Cardiac fibroblast (primary cell): ENCODE measurements at regions not wholly inside any gene's neighbourhood (a gene's known extent, or its start where the extent isn't known, plus 50 kb on each side); places are given as distances from the start of the nearest gene placed in this dataset.

Experiments used
- DNase-seq, 2 donors: peaks; one replicate each; pipeline versions ENCODE4 v3.0.0 to v3.0.0-alpha.2; 2010; ENCODE audit warnings: low read depth in 2 of 2
- H3K4me3 ChIP-seq, 2 donors: replicated peaks in 1 of 2; 1 replicate in 1 of 2; 2 replicates in 1 of 2; pipeline ENCODE4 v1.5.1; 2011; ENCODE audit warnings: low read depth in 2 of 2, low read length in 2 of 2, mild to moderate bottlenecking in 2 of 2, moderate library complexity in 1 of 2
- CTCF ChIP-seq: IDR thresholded peaks from one replicate; pipeline ENCODE4 v1.5.1; 2011; ENCODE audit warnings: low read depth, mild to moderate bottlenecking, low read length, inconsistent platforms

GRCh38 chr4:35604252-35604651 lies 640.1 kb downstream of the ARAP2 start:
- no peak for TF ChIP-seq CTCF
- H3K4me3 ChIP-seq = no peak overlapping the region
- no peak for DNase-seq

GRCh38 chr4:35604724-35605123 lies 639.6 kb downstream of the ARAP2 start:
- no peak for DNase-seq
- no peak overlapping the region for H3K4me3 ChIP-seq
- TF ChIP-seq CTCF = no peak

- H3K4me3 ChIP-seq = no peak overlapping the region
- no peak for DNase-seq
- TF ChIP-seq CTCF = no peak
Observed at GRCh38 chr4:35608205-35608604, 636.1 kb downstream of the ARAP2 start.

GRCh38 chr4:35614120-35614519 lies 630.2 kb downstream of the ARAP2 start:
- H3K4me3 ChIP-seq = no peak overlapping the region
- no peak for DNase-seq
- no peak for TF ChIP-seq CTCF

- no peak for TF ChIP-seq CTCF
- no peak overlapping the region for H3K4me3 ChIP-seq
- no peak for DNase-seq
Observed at GRCh38 chr4:35639929-35640328, 604.4 kb downstream of the ARAP2 start.

- no peak for DNase-seq
- no peak overlapping the region for H3K4me3 ChIP-seq
- TF ChIP-seq CTCF = no peak
Observed at GRCh38 chr4:35643661-35644060, 600.7 kb downstream of the ARAP2 start.

GRCh38 chr4:35644591-35644990 lies 599.7 kb downstream of the ARAP2 start:
- TF ChIP-seq CTCF = no peak
- DNase-seq = no peak
- no peak overlapping the region for H3K4me3 ChIP-seq
